NB4 (cell line): ENCODE measurements at regions not wholly inside any gene's neighbourhood (a gene's known extent, or its start where the extent isn't known, plus 50 kb on each side); places are given as distances from the start of the nearest gene placed in this dataset.

Experiments used
- TF ChIP-seq, protein P1 (sequence below): IDR thresholded peaks from one replicate; pipeline ENCODE4 v1.5.1; 2012; ENCODE audit warnings: low read depth, low read length
- TF ChIP-seq, protein P2 (sequence below): IDR thresholded peaks from 2 replicates; pipeline ENCODE4 v1.6.1; 2011; ENCODE audit warnings: low read depth, low read length

DNA sequence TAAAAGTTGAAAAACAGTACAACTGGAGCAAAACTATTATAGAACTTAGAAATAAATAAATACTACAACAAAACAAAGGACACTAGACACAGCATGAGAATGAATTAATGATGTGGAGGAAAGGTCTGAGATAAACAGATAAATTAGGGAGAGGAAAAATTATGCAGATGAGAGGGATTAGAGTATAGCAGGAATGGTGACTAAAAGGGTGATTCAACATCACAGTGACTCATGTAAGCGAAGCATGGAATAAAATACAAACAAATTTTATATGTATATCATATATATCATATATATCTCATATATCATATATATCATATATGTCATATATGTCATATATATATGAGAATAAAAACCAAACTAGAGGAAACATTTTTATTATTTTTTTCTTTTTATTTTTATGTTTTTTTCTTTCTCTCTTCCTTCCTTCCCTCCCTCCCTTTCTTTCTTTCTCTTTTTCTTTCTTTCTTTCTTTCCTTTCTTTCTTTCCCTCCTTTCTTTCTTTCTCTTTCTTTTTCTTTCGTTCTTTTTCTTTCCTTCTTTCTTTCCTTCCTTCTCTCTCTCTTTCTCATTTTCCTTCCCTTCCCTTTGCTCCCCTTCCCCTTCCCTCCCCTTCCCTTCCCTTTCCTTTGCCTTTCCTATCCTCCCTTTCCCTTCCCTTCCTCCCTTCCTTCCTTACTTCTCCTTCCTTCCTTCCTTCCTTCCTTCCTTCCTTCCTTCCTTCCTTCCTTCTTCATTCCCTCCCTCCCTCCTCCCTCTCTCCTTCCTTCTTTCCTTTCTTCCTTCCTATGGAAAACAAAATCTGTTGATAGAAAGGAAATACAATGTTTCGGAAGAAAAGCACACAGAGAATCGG is 1014.6 kb downstream of the GRIK2 start:
- TF ChIP-seq, protein P1, sequence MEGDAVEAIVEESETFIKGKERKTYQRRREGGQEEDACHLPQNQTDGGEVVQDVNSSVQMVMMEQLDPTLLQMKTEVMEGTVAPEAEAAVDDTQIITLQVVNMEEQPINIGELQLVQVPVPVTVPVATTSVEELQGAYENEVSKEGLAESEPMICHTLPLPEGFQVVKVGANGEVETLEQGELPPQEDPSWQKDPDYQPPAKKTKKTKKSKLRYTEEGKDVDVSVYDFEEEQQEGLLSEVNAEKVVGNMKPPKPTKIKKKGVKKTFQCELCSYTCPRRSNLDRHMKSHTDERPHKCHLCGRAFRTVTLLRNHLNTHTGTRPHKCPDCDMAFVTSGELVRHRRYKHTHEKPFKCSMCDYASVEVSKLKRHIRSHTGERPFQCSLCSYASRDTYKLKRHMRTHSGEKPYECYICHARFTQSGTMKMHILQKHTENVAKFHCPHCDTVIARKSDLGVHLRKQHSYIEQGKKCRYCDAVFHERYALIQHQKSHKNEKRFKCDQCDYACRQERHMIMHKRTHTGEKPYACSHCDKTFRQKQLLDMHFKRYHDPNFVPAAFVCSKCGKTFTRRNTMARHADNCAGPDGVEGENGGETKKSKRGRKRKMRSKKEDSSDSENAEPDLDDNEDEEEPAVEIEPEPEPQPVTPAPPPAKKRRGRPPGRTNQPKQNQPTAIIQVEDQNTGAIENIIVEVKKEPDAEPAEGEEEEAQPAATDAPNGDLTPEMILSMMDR: no peak
- TF ChIP-seq, protein P2, sequence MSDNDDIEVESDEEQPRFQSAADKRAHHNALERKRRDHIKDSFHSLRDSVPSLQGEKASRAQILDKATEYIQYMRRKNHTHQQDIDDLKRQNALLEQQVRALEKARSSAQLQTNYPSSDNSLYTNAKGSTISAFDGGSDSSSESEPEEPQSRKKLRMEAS: no peak
